ENCODE measurements at regions not wholly inside any gene's neighbourhood (a gene's known extent, or its start where the extent isn't known, plus 50 kb on each side); places are given as distances from the start of the nearest gene placed in this dataset.
A peak's percentile ranks its signal among the peaks of the same experiment; 100 is the strongest.

DNA sequence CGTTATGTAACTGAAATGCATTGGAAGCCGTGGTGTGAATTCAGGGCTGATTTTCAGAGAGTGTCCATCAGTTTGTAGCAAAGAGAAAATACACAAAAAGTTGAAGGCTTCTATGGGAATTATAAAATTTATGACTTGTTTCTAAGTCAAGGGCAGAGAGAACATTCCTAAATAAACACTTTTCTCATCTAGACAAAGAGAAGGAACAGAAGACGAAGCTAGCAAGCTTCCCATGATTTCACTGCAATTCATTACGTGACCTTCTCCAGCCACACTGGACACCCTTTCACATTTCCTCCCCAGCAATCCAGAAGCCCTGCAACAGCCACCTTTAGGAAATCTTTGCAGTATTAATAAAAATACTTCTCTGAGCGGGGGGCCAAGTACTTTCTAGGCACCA lies 67.8 kb downstream of the TMEM100 start:
- FAIRE-seq (no peak), DNase-seq (ENCODE audit: insufficient read length, low spot score) (no peak)
- TF ChIP-seq TAF1 (IDR thresholded peaks at IDR 0.05; ENCODE audit: low read depth, low read length) = no peak
- TF ChIP-seq POU2F2 (IDR thresholded peaks at IDR 0.05; ENCODE audit: low read depth, low read length) = no peak
- TF ChIP-seq POLR2A (IDR thresholded peaks at IDR 0.05; ENCODE audit: low read depth, low read length) = no peak
- no peak for TF ChIP-seq POLR2AphosphoS5 (IDR thresholded peaks at IDR 0.05; ENCODE audit: low read depth, low read length)
- no peak for TF ChIP-seq SPI1 (IDR thresholded peaks at IDR 0.05; ENCODE audit: low read depth, low read length)
- TF ChIP-seq PAX5 (IDR thresholded peaks at IDR 0.05; ENCODE audit: insufficient read depth, low read length, severe bottlenecking) = no peak

DNA sequence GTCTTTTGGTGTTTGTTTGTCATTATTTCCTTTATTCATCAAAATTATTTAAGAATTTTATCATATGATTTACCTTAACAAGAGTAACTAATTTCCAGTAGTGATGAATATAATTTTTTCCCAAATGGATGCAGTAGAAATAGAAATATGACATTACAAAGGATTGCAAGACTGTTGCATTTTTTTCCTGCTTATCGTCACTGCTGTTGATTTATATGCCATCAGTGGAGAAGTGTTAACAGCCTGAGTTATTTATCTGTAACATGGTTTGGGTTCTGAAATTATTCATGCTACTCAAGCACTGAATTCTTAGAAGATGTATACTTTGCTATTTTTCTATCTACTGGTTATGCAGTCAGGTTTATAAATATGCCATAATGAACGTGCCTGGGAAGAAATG lies 68.6 kb downstream of the TMEM100 start:
- DNase-seq (ENCODE audit: insufficient read length, low spot score) = no peak
- TF ChIP-seq SPI1 (IDR thresholded peaks at IDR 0.05; ENCODE audit: low read depth, low read length) = no peak
- no peak for TF ChIP-seq TAF1 (IDR thresholded peaks at IDR 0.05; ENCODE audit: low read depth, low read length)
- TF ChIP-seq POU2F2 (IDR thresholded peaks at IDR 0.05; ENCODE audit: low read depth, low read length) = no peak
- TF ChIP-seq POLR2AphosphoS5 (IDR thresholded peaks at IDR 0.05; ENCODE audit: low read depth, low read length) = no peak
- no peak for TF ChIP-seq PAX5 (IDR thresholded peaks at IDR 0.05; ENCODE audit: insufficient read depth, low read length, severe bottlenecking)
- no peak for FAIRE-seq

DNA sequence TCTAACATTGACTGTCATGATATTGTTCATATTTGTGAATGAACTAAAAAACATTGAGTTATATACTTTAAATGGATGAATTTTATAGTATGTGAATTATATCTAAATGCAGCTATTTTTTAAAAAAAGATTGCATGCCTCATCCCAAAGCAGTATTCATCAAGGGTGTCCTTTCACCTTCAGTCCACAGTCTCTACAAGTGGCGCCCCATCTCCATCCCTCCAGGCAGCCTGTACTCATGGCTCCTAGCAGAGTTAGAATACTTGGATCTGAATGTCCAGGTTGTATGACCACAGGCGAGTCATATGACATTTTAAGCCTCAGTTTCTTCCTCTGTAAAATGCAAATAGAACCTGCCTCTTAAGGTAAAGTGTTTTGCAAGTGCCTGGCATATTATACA lies 69.8 kb downstream of the TMEM100 start:
- TF ChIP-seq POLR2AphosphoS5 (IDR thresholded peaks at IDR 0.05; ENCODE audit: low read depth, low read length) (no peak), POLR2A (IDR thresholded peaks at IDR 0.05; ENCODE audit: low read depth, low read length) (no peak), PAX5 (IDR thresholded peaks at IDR 0.05; ENCODE audit: insufficient read depth, low read length, severe bottlenecking) (no peak), TAF1 (IDR thresholded peaks at IDR 0.05; ENCODE audit: low read depth, low read length) (no peak), POU2F2 (IDR thresholded peaks at IDR 0.05; ENCODE audit: low read depth, low read length) (no peak), SPI1 (IDR thresholded peaks at IDR 0.05; ENCODE audit: low read depth, low read length) (no peak)
- DNase-seq (ENCODE audit: insufficient read length, low spot score) (no peak), FAIRE-seq (no peak)

DNA sequence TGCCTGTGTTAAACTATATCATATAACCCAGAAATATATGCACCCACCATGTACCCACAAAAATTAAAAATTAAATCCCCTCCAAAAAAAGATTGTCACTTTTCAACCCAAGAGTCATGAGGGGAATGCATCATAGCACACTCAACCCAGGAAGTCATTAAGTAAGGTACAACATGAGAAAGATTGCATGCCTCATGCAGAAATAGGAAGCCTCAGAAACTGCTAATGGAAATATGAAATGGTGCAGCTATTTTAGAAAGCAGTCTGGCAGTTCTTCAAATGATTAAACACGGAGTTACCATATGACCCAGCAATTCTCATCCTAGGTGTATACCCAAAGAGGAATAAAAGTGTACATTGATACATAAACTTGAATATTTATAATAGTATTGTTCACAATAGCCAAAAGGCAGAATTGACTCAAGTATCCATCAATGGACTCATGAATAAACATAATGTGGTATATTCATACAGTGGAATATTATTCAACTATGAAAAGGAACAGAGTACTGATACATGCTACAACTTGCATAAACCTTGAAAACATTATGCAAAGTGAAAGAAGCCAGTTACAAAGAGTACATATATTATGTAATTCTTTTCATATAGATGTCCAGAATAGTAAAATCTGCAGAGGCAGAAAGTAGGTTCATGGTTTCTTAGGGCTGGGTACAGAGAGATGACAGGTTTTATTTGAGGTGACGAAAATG lies 70.4 kb downstream of the TMEM100 start:
- DNase-seq (ENCODE audit: insufficient read length, low spot score) (no peak), FAIRE-seq (no peak)
- TF ChIP-seq SPI1 (IDR thresholded peaks at IDR 0.05; ENCODE audit: low read depth, low read length) = no peak
- no peak for TF ChIP-seq PAX5 (IDR thresholded peaks at IDR 0.05; ENCODE audit: insufficient read depth, low read length, severe bottlenecking)
- no peak for TF ChIP-seq TAF1 (IDR thresholded peaks at IDR 0.05; ENCODE audit: low read depth, low read length)
- no peak for TF ChIP-seq POLR2A (IDR thresholded peaks at IDR 0.05; ENCODE audit: low read depth, low read length)
- TF ChIP-seq POU2F2 (IDR thresholded peaks at IDR 0.05; ENCODE audit: low read depth, low read length) = no peak
- no peak for TF ChIP-seq POLR2AphosphoS5 (IDR thresholded peaks at IDR 0.05; ENCODE audit: low read depth, low read length)

DNA sequence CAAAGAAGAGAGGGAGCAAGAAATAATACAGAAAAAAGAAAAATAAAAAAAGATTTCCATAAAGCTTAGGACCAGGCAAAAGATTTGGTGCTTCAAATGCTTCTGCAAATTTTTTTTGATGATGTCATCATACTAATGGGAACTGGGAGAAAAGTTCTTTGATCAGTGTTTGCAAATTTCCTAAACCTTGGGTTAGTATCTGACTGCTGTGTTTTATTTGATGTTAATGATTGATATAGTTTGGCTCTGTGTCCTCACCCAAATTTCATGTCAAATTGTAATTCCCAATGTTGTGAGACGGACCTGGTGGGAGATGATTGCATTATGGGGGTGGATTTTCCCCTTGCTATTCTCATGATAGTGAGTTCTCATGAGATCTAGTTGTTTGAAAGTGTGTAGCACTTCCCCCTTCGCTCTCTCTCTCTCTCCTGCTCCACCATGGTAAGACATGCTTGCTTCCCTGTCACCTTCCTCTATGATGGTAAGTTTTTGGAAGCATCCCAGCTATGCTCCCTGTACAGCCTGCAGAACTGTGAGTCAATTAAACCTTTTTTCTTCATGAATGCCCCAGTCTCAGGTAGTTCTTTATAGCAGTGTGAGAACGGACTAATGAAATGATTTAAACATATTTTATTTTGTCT lies 72.6 kb downstream of the TMEM100 start:
- peak; percentile 45 for FAIRE-seq
- TF ChIP-seq POLR2AphosphoS5 (IDR thresholded peaks at IDR 0.05; ENCODE audit: low read depth, low read length) (no peak), PAX5 (IDR thresholded peaks at IDR 0.05; ENCODE audit: insufficient read depth, low read length, severe bottlenecking) (no peak), TAF1 (IDR thresholded peaks at IDR 0.05; ENCODE audit: low read depth, low read length) (no peak), POU2F2 (IDR thresholded peaks at IDR 0.05; ENCODE audit: low read depth, low read length) (no peak), POLR2A (IDR thresholded peaks at IDR 0.05; ENCODE audit: low read depth, low read length) (no peak), SPI1 (IDR thresholded peaks at IDR 0.05; ENCODE audit: low read depth, low read length) (no peak)
- DNase-seq (ENCODE audit: insufficient read length, low spot score) = no peak

DNA sequence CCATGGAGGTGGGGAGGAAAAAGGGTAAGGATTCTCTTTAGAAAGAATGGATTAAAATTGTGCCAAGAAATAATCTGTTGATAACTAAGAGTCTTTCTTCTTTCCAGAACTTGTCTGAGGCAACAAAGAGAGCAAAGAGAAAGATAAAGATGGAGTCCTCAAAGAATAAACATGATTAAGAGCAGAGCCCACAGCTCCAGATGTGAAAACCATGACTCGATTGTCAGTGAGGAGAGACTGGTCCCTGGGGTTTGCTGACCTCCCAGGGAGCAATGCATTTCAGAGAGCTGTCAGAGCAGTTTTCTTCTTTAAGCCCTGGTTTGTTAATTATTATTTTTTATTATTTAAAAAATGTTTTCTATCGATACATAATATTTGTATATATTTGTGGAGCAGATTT lies 74.6 kb downstream of the TMEM100 start:
- DNase-seq (ENCODE audit: insufficient read length, low spot score) (no peak), FAIRE-seq (no peak)
- TF ChIP-seq POU2F2 (IDR thresholded peaks at IDR 0.05; ENCODE audit: low read depth, low read length) (no peak), POLR2A (IDR thresholded peaks at IDR 0.05; ENCODE audit: low read depth, low read length) (no peak), SPI1 (IDR thresholded peaks at IDR 0.05; ENCODE audit: low read depth, low read length) (no peak), POLR2AphosphoS5 (IDR thresholded peaks at IDR 0.05; ENCODE audit: low read depth, low read length) (no peak), PAX5 (IDR thresholded peaks at IDR 0.05; ENCODE audit: insufficient read depth, low read length, severe bottlenecking) (no peak)

DNA sequence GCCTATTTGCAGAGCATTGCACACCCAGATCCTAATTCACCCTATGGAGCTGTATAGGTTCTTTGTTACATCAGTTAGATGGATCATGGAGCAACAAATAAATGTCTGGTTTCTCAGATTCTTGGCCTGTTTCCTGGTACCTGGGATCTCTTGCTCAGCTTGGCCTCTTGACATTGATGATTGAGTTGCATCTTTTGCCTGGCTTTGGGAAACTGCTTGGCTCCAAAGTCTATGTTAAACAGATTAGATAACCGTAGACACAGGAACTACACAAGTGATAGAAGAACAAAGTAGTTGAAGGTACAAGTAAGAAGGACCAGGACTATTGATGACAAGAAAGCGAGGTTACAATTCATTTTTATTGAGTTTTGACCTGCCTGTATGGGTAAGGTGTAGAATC lies 77.3 kb downstream of the TMEM100 start:
- TF ChIP-seq POU2F2 (IDR thresholded peaks at IDR 0.05; ENCODE audit: low read depth, low read length) = no peak
- TF ChIP-seq PAX5 (IDR thresholded peaks at IDR 0.05; ENCODE audit: insufficient read depth, low read length, severe bottlenecking) = no peak
- no peak for TF ChIP-seq POLR2AphosphoS5 (IDR thresholded peaks at IDR 0.05; ENCODE audit: low read depth, low read length)
- no peak for TF ChIP-seq TAF1 (IDR thresholded peaks at IDR 0.05; ENCODE audit: low read depth, low read length)
- no peak for TF ChIP-seq POLR2A (IDR thresholded peaks at IDR 0.05; ENCODE audit: low read depth, low read length)
- no peak for TF ChIP-seq SPI1 (IDR thresholded peaks at IDR 0.05; ENCODE audit: low read depth, low read length)
- DNase-seq (ENCODE audit: insufficient read length, low spot score) (no peak), FAIRE-seq (no peak)

DNA sequence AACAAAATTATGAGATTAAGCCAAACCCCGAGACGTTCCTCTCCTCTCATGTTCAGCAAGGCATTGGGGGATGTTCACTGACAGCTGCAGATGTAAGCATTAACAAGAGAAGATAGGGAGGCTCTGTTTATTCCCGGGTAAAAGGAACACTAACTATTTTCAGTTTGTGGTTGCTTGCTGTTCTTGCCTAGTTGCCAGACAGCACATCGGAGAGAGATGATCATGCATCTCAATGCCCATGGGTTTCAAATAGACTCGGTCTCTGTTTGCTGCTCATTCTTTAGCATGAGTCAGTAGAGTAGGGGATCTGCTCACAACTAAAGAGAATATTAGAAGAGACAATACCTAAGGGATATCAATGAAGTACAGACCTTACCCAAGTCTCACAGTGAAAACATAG lies 78.3 kb downstream of the TMEM100 start:
- TF ChIP-seq SPI1 (IDR thresholded peaks at IDR 0.05; ENCODE audit: low read depth, low read length) (no peak), POLR2AphosphoS5 (IDR thresholded peaks at IDR 0.05; ENCODE audit: low read depth, low read length) (no peak), POLR2A (IDR thresholded peaks at IDR 0.05; ENCODE audit: low read depth, low read length) (no peak), PAX5 (IDR thresholded peaks at IDR 0.05; ENCODE audit: insufficient read depth, low read length, severe bottlenecking) (no peak), TAF1 (IDR thresholded peaks at IDR 0.05; ENCODE audit: low read depth, low read length) (no peak), POU2F2 (IDR thresholded peaks at IDR 0.05; ENCODE audit: low read depth, low read length) (no peak)
- FAIRE-seq (no peak), DNase-seq (ENCODE audit: insufficient read length, low spot score) (no peak)

DNA sequence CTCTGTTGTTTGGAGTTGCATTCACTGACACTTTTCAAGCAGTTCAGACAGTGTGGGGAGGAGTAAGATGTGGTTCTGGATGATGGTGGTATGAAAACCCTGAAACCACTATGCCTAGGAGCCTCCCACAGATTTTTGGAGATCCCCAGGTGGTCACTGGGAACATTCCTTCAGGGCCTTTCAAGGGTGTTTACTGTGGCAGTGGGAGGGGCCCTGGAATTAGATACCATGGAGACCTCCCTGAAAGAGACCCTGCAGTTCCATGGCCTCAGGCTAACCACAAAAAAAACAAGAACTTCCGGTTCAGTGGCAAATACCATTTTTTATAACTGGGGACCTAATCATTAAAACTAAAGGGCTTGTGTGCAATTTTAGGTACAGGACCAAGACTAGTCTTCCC lies 79.9 kb downstream of the TMEM100 start:
- DNase-seq (ENCODE audit: insufficient read length, low spot score) (no peak), FAIRE-seq (no peak)
- no peak for TF ChIP-seq TAF1 (IDR thresholded peaks at IDR 0.05; ENCODE audit: low read depth, low read length)
- no peak for TF ChIP-seq POLR2A (IDR thresholded peaks at IDR 0.05; ENCODE audit: low read depth, low read length)
- TF ChIP-seq PAX5 (IDR thresholded peaks at IDR 0.05; ENCODE audit: insufficient read depth, low read length, severe bottlenecking) = no peak
- TF ChIP-seq POU2F2 (IDR thresholded peaks at IDR 0.05; ENCODE audit: low read depth, low read length) = no peak
- no peak for TF ChIP-seq POLR2AphosphoS5 (IDR thresholded peaks at IDR 0.05; ENCODE audit: low read depth, low read length)
- TF ChIP-seq SPI1 (IDR thresholded peaks at IDR 0.05; ENCODE audit: low read depth, low read length) = no peak

Measured in GM12891 (cell line).